GM20431 (cell line): ENCODE measurements at regions not wholly inside any gene's neighbourhood (a gene's known extent, or its start where the extent isn't known, plus 50 kb on each side); places are given as distances from the start of the nearest gene placed in this dataset.

Experiments used
- in situ Hi-C: fragments of 300-500 bp; cut with MseI, MboI; formaldehyde crosslinking; loops from one replicate; pipeline ENCODE4 v1.15.0; 2020; ENCODE audit warnings: low sequenced_read_pairs; ENCODE audit not compliant: unreplicated experiment

- in situ Hi-C loops: no loop called here
Measured at GRCh38 chr11:32312865-32313403, 122.4 kb downstream of the WT1 start.

DNA sequence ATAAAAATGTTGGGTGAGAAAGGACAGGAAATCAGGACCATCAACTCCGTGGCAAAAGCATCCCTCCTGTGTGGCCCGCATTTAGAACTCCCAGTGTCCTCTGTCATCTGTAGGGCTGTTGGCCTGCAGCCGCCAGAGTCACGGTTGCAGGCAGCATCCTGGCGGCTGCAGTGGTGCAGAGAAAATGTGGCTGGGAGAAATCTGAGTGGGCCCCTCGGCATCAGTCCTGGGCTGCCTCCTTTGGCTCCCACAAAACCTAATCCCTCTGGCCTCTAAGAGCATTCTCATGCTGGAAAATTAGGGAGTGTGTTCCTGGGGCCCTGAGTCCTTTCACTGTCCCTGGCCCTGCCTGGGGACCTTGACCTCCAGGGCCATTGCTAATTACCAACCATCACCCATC lies 121.9 kb downstream of the WT1 start:
- in situ Hi-C loops: no loop called here

DNA sequence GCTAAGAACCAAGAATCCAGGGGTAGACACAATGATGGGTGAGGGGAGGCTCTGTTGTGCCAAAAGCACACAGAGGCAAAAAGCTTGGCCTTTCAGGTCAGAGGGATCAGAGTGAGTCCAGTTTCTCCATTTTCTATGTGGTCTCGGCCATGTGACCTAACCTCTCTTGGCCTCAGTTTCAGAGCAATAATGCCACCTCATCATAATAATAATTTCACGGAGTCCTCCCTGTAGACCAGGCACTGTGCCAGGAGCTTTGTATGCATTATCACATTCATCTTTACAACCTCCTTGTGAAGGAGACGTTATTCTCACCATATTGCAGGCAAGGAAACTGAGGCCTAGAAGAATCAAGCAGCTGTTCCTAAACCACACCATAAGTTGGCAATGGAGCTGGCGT lies 120.2 kb downstream of the WT1 start:
- in situ Hi-C loops: no loop called here

GRCh38 chr11:32316232-32316631 lies 119.1 kb downstream of the WT1 start:
- in situ Hi-C loops: no loop called here

- in situ Hi-C loops: no loop called here
Measured at GRCh38 chr11:32316858-32317642, 118.3 kb downstream of the WT1 start.

GRCh38 chr11:32317643-32318042 lies 117.7 kb downstream of the WT1 start:
- in situ Hi-C loops: no loop called here

- in situ Hi-C loops: no loop called here
Measured at GRCh38 chr11:32318071-32319055, 117.0 kb downstream of the WT1 start.

DNA sequence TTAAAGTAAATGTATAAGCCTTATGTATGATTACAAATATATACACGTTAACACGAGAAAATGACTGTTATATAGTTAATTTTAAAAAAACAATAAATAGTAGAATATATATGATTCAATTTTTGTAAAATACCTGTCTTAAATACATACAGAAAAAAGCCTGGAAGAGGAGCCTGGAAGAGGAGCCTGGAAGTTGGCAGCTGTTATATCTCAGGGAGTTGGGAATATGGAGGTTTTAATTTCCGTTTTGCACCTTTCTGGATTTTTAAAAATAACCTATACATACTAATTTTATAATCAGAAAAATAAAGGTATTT lies 111.6 kb downstream of the WT1 start:
- in situ Hi-C loops: no loop called here

- in situ Hi-C loops: no loop called here
Measured at GRCh38 chr11:32325187-32325586, 110.2 kb downstream of the WT1 start.

DNA sequence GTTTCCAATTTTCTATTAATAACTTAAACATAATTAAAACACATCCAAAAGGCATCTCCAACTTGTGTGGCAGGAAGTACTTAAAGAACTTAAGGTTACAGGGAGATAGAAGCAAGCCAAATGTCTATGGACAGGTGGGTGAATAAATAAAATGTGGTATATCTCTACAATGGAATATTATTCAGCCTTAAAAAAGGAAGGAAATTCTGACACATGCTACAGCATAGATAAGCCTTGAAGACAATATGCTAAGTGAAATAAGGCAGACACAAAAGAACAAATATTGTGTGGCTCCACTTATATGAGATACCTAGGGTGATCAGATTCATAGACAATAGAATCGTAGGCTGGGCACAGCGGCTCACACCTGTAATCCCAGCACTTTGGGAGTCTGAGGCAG lies 109.6 kb downstream of the WT1 start:
- in situ Hi-C loops: no loop called here

DNA sequence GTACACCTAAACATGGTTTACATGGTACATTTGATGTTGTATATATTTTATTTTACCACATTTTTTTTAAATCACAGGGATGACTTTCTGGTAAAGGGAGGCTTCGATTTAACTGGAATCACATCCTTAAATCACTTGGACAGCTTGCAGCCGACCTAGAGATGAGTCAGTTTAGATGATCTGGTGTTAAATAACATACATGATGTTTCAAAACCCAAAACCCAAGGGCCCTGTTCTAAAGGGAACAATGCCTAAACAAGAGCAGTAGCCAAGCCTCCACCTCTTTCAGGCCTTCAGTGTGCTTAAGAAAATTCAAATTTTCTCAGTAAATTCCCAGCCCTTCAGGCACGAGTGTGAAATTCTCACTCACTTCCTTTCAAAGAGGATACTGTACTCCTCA lies 108.8 kb downstream of the WT1 start:
- in situ Hi-C loops: no loop called here

- in situ Hi-C loops: no loop called here
Measured at GRCh38 chr11:32328392-32328791, 106.9 kb downstream of the WT1 start.

GRCh38 chr11:32331098-32331497 lies 104.2 kb downstream of the WT1 start:
- in situ Hi-C loops: no loop called here

DNA sequence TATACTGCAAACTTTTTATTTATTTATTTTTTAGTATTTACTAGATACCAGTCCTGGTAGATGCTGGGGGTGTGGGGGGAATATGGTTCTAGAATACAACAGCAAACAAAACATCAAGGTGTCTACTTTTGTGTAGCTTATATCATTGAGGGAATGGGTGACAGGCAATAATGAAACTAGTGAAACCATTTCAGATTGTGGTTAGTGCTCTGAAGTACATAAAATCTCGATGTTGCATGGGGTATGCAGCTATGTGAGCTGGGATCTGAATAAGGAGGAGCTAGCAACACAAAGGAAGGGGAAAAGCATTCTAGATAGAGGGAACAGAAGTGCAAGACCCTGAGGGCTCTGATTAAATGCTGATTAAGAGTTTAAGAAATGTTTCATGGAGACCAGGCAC lies 103.5 kb downstream of the WT1 start:
- in situ Hi-C loops: no loop called here

DNA sequence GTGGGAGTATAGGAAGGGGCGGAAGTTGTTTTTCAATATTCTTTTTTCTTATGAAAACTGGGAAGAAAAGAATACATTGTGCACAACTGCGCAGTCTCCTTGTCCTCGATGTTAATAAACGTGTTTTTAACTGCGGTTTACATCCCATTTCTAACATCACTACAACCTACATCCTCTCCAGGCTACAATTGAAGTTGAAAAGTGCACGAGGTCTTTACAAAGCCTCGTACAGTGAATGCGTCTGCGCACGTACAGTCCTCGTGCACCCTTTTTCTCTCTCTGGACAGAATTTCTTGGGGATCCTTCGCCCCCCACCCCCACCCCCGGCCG lies 102.4 kb downstream of the WT1 start:
- in situ Hi-C loops: no loop called here

DNA sequence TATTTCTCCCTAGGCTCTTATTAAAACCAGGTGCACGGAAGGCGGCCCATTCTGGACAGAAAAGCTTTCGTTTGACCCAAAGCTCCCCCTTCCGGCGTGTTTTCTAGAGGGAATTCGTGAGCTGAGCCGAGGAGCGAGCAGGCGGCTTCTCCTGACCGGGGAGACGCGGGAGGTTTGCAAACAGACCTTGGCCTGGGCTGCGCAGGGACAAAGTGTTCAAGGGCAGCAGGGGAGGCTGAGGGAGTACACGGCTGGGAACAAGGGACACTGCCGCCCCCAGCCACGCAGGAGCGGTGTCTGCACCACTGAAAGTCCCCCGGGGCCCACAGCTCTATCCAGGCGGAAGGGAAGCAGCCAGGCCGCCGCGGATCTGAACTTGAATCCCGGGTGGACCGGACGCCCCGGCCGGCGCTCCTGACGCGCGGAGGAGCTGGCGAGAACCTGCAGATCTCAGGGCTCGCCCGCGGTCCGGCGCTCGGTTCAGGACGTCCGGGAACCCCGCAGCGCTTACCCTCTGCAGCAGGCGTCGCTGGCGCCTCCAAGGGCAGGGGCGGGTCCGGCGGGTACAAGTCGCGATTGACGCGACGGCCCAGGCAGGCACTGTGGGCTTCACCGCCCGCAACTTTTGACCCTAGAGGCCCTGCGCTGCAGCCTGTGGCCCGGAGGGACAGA lies 101.9 kb downstream of the WT1 start:
- in situ Hi-C loops: no loop called here

- in situ Hi-C loops: no loop called here
Measured at GRCh38 chr11:32334822-32335221, 100.5 kb downstream of the WT1 start.
